Stimulated activated CD8-positive, alpha-beta memory T cell treated with anti-CD3 and anti-CD28 coated beads, Interleukin-15, amount 100 ng/mL, for 48 hours (primary cell): ENCODE measurements at regions not wholly inside any gene's neighbourhood (a gene's known extent, or its start where the extent isn't known, plus 50 kb on each side); places are given as distances from the start of the nearest gene placed in this dataset.

Experiments used
- DNase-seq, 2 donors: peaks; one replicate each; pipeline ENCODE4 v3.0.0-alpha.2; 2020; ENCODE audit warnings: low read depth in 2 of 2

- no peak for DNase-seq
Observed at GRCh38 chr16:9570521-9570920, 479.1 kb downstream of the HAPSTR1 start.

GRCh38 chr16:9578459-9578858, 487.0 kb downstream of the HAPSTR1 start:
- DNase-seq, result no peak

GRCh38 chr16:9580025-9580424, 488.6 kb downstream of the HAPSTR1 start:
- no peak for DNase-seq

GRCh38 chr16:9593440-9593839, 502.0 kb downstream of the HAPSTR1 start:
- no peak for DNase-seq

- DNase-seq, result no peak
Observed at GRCh38 chr16:9594047-9594446, 502.6 kb downstream of the HAPSTR1 start.

- DNase-seq, result no peak
Observed at GRCh38 chr16:9594946-9595345, 503.5 kb downstream of the HAPSTR1 start.

- no peak for DNase-seq
Observed at GRCh38 chr16:9595393-9595792, 503.9 kb downstream of the HAPSTR1 start.

- DNase-seq, result no peak
Observed at GRCh38 chr16:9596788-9597187, 505.3 kb downstream of the HAPSTR1 start.

GRCh38 chr16:9597967-9598730, 506.7 kb downstream of the HAPSTR1 start:
- no peak for DNase-seq

- DNase-seq, result no peak
Observed at GRCh38 chr16:9598731-9599083, 507.3 kb downstream of the HAPSTR1 start.

GRCh38 chr16:9599415-9600120, 508.1 kb downstream of the HAPSTR1 start:
- DNase-seq, result no peak

- no peak for DNase-seq
Observed at GRCh38 chr16:9602189-9602588, 510.7 kb downstream of the HAPSTR1 start.

- no peak for DNase-seq
Observed at GRCh38 chr16:9603316-9603715, 511.9 kb downstream of the HAPSTR1 start.

- DNase-seq, result no peak
Observed at GRCh38 chr16:9607515-9608230, 516.2 kb downstream of the HAPSTR1 start.

GRCh38 chr16:9610727-9611126, 519.3 kb downstream of the HAPSTR1 start:
- DNase-seq, result no peak

- no peak for DNase-seq
Observed at GRCh38 chr16:9612267-9612666, 520.8 kb downstream of the HAPSTR1 start.

- DNase-seq, result no peak
Observed at GRCh38 chr16:9614389-9614788, 522.9 kb downstream of the HAPSTR1 start.

- no peak for DNase-seq
Observed at GRCh38 chr16:9622268-9622667, 530.8 kb downstream of the HAPSTR1 start.

- no peak for DNase-seq
Observed at GRCh38 chr16:9625122-9625521, 533.7 kb downstream of the HAPSTR1 start.

- DNase-seq, result no peak
Observed at GRCh38 chr16:9627427-9627826, 536.0 kb downstream of the HAPSTR1 start.

GRCh38 chr16:9630119-9630518, 538.7 kb downstream of the HAPSTR1 start:
- no peak for DNase-seq

GRCh38 chr16:9630985-9631384, 539.5 kb downstream of the HAPSTR1 start:
- DNase-seq, result no peak

GRCh38 chr16:9633844-9634243, 542.4 kb downstream of the HAPSTR1 start:
- DNase-seq, result no peak
